ENCODE measurements at regions not wholly inside any gene's neighbourhood (a gene's known extent, or its start where the extent isn't known, plus 50 kb on each side); places are given as distances from the start of the nearest gene placed in this dataset. TPM values are rescaled to one million over a fixed set of nuclear protein-coding genes. Genes with fewer than 3 reads are reported as not detected.
"Not testable (repeated sequence)": the region's sequence is repeated elsewhere in the genome, so short reads cannot be mapped to it uniquely, and the experiment has no call there.

DNA sequence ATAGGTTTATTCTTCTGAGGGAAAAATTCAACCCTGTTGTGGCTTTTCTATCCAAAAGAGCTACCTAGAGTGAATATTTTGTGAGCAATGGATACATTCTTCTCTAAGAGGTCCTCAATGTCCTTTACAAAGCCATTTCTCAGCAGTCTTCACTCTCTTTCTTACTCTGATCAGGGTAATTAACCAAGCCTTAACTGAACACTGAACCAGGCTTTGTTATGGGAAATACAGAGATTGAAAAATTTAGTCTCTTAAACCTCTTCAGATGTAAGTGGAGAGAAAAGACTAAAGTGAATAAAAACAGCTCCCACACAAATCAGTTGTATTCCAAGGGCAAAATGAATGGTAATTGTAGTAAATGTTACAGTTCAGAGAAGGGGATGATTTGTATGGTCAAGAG, 64.0 kb upstream of the XIST start:
- H3K9me3 ChIP-seq = no peaks in the 10 kb centered on the region
- H3K27me3 ChIP-seq = no peaks in the 10 kb centered on the region
- no peak overlapping the region for H3K27ac ChIP-seq
- H3K4me1 ChIP-seq = no peaks in the 10 kb centered on the region
- intact Hi-C loops (cut with DNase I) = no loop called here
- no peak overlapping the region for H3K4me3 ChIP-seq
- no peak for TF ChIP-seq POLR2AphosphoS5 (IDR thresholded peaks at IDR 0.05; ENCODE audit: insufficient read depth in 1 of 2, low read depth in 1 of 2)
- TF ChIP-seq, protein P1, sequence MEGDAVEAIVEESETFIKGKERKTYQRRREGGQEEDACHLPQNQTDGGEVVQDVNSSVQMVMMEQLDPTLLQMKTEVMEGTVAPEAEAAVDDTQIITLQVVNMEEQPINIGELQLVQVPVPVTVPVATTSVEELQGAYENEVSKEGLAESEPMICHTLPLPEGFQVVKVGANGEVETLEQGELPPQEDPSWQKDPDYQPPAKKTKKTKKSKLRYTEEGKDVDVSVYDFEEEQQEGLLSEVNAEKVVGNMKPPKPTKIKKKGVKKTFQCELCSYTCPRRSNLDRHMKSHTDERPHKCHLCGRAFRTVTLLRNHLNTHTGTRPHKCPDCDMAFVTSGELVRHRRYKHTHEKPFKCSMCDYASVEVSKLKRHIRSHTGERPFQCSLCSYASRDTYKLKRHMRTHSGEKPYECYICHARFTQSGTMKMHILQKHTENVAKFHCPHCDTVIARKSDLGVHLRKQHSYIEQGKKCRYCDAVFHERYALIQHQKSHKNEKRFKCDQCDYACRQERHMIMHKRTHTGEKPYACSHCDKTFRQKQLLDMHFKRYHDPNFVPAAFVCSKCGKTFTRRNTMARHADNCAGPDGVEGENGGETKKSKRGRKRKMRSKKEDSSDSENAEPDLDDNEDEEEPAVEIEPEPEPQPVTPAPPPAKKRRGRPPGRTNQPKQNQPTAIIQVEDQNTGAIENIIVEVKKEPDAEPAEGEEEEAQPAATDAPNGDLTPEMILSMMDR (IDR thresholded peaks at IDR 0.05) = no peak
- no peak for TF ChIP-seq POLR2A (IDR thresholded peaks at IDR 0.05)
- H3K36me3 ChIP-seq = no peaks in the 10 kb centered on the region
- no peak for DNase-seq (ENCODE audit: extremely low spot score in 2 of 2)

DNA sequence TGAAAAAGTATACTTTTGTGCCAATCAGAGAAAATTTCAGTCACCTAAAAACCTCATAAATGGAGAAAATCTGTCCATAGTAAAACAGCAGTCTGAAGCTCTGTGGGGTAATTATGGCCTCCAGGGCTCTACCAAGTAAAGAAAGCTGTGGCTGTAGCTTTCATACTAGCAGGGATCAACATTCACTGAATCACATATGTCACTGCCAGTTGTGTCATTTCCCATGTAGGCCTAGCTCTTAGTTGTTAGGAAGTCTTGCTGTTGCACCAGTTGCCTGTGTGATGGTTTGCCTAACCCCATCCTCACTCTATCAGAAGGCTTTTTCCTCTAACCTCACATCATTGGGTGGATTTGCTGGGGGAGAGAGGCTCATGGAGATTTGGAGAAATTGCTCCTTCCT, 62.3 kb upstream of the XIST start:
- H3K36me3 ChIP-seq; H3K4me1 ChIP-seq; H3K4me3 ChIP-seq; H3K9me3 ChIP-seq; intact Hi-C loops (cut with DNase I); H3K27ac ChIP-seq; H3K27me3 ChIP-seq; DNase-seq (ENCODE audit: extremely low spot score in 2 of 2): not testable (repeated sequence)

DNA sequence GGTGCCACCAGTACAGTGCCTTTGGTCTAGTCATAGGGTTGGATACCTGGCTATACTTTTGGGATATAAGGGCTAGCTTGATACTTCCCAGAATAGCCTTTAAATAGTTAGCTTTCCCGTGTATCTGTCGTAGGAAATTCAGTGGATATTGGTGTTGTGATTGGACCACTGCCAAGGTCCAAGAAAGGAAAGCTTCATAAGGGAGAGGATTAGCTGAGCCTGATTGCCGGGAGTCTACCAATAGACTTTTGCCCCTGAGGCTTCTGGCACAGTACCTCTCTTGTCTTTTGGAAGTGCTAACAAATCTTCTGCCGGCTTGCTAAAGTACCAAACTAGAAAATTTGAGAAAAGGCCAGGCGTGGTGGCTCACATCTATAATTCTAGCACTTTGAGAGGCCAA, 61.1 kb upstream of the XIST start:
- Histone ChIP-seq H3K36me3 (no peaks in the 10 kb centered on the region), H3K27ac (no peak overlapping the region), H3K9me3 (no peaks in the 10 kb centered on the region), H3K4me1 (no peaks in the 10 kb centered on the region), H3K27me3 (no peaks in the 10 kb centered on the region), H3K4me3 (no peak overlapping the region)
- no peak for TF ChIP-seq POLR2A (IDR thresholded peaks at IDR 0.05)
- intact Hi-C loops (cut with DNase I) = no loop called here
- no peak for DNase-seq (ENCODE audit: extremely low spot score in 2 of 2)

DNA sequence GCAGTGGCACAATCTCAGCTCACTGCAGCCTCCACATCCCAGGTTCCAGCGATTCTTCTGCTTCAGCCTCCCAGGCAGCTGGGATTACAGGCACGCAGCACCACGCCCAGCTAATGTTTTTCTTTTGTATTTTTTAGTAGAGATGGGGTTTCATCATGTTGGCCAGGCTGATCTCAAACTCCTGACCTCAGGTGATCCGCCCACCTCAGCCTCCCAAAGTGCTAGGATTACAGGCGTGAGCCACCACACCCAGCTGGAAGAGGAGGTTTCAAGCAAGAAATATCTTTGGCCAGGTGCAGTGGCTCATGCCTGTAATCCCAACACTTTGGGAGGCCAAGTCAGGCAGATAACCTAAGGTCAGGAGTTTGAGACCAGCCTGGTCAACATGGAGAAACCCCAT, 59.4 kb upstream of the XIST start:
- intact Hi-C loops (cut with DNase I); H3K27me3 ChIP-seq; H3K9me3 ChIP-seq; H3K4me3 ChIP-seq; H3K4me1 ChIP-seq; H3K36me3 ChIP-seq; DNase-seq (ENCODE audit: extremely low spot score in 2 of 2); H3K27ac ChIP-seq: not testable (repeated sequence)

DNA sequence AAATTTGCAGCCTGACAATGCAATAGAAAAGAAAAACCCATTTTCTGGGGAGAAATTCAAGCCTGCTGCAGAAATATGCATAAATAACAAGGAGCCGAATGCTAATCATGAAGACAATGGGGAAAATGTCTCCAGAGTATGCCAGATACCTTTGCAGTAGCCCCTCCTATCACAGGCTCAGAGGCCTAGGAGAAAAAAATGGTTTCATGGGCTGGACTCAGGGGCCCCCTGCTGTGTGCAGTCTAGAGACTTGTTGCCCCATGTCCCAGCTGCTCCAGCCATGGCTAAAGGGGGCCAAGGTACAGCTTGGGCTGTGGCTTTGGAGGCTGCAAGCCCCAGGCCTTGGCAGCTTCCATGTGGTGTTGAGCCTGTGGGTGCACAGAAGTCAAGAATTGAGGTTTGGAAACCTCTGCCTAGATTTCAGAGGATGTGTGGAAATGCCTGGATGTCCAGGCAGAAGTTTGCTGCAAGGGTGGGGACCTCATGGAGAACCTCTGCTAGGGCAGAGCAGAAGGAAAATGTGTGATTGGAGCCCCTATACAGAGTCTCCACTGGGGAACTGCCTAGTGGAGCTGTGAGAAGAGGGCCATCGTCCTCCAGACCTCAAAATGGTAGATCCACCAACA, 53.3 kb upstream of the XIST start:
- H3K9me3 ChIP-seq; DNase-seq (ENCODE audit: extremely low spot score in 2 of 2); H3K27me3 ChIP-seq; H3K4me1 ChIP-seq; H3K36me3 ChIP-seq; intact Hi-C loops (cut with DNase I); H3K4me3 ChIP-seq; H3K27ac ChIP-seq: not testable (repeated sequence)

DNA sequence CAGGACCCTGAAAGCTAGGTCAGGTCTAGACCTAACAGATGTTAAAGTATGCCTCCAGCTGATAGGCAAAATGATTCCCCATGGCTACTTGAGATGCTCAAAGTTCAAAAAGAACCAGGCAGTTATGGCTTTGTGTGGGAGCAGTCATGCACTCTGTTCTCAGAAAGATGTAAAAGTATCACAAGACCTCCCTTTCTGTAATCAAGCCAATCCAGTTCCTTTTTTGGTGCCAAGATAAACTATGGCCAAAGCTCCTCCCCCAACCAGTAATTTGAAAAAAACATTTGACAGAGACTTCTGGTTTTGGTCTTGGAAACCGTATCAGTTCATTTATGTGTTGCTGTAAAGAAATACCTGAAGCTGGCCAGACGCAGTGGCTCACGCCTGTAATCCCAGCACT, 51.4 kb upstream of the XIST start:
- Histone ChIP-seq H3K27me3 (no peaks in the 10 kb centered on the region), H3K4me1 (no peaks in the 10 kb centered on the region), H3K4me3 (no peak overlapping the region), H3K27ac (no peak overlapping the region), H3K9me3 (no peaks in the 10 kb centered on the region), H3K36me3 (no peaks in the 10 kb centered on the region)
- intact Hi-C loops (cut with DNase I) = no loop called here
- TF ChIP-seq POLR2AphosphoS5 (IDR thresholded peaks at IDR 0.05; ENCODE audit: insufficient read depth in 1 of 2, low read depth in 1 of 2) (no peak), POLR2A (IDR thresholded peaks at IDR 0.05) (no peak)
- TF ChIP-seq, protein P1 (IDR thresholded peaks at IDR 0.05) = no peak
- DNase-seq (ENCODE audit: extremely low spot score in 2 of 2) = no peak

MicroRNA genes in the stretch of these regions (microRNA counts, 767-probe panel; counts per million panel counts)
- microRNA hsa-miR-374b-5p (4,742 to 4,960 counts per million in 2 donors), microRNA hsa-miR-374c-5p (238 to 261 counts per million in 2 donors), microRNA hsa-miR-421 (238 to 261 counts per million in 2 donors)

Small RNAs in the stretch of these regions (microRNA-seq; reads per million reads assigned to microRNA genes)
- gene MIR374B (ENCODE audit: borderline number of aligned reads, borderline replicate concordance) (not detected), gene MIR374C (ENCODE audit: borderline number of aligned reads, borderline replicate concordance) (not detected), gene MIR421 (ENCODE audit: borderline number of aligned reads, borderline replicate concordance) (163 reads per million, percentile 59 among the genes with 10 or more reads in this experiment)

Small RNAs in the stretch of these regions (small RNA-seq; reads per million reads assigned to genes)
- gene ATP5MDP1 = 0.34 reads per million
- not detected for gene DDX3P2
- 11.6 reads per million, percentile 93 among the genes with 10 or more reads in this experiment for gene MIR374B
- 22.2 reads per million, percentile 95 among the genes with 10 or more reads in this experiment for gene MIR421
- gene RF02124 = not detected
- not detected for gene RF02125
